ENCODE measurements at regions not wholly inside any gene's neighbourhood (a gene's known extent, or its start where the extent isn't known, plus 50 kb on each side); places are given as distances from the start of the nearest gene placed in this dataset.

- POLR2A ChIA-PET (ENCODE audit: unreplicated experiment), result no interaction called here
- no peaks in the 10 kb centered on the region for H3K79me2 ChIP-seq (ENCODE audit: low read depth)
- BruUV-seq (replicated peaks), result no TSS peak
- no peaks in the 10 kb centered on the region for H3K9me3 ChIP-seq (ENCODE audit: insufficient read depth, low read depth)
- no peak overlapping the region for H3K27ac ChIP-seq
- H3K4me3 ChIP-seq, result no peak overlapping the region
- H3K27me3 ChIP-seq (ENCODE audit: insufficient read depth, low read depth), result no peaks in the 10 kb centered on the region
- H3K4me1 ChIP-seq (replicated peaks; ENCODE audit: insufficient read depth), result no peaks in the 10 kb centered on the region
- H3K36me3 ChIP-seq (ENCODE audit: low read depth), result no peaks in the 10 kb centered on the region
- no peak overlapping the region for H3K4me2 ChIP-seq
- DNase-seq, result no peak
- no peaks in the 10 kb centered on the region for H3K9me2 ChIP-seq (ENCODE audit: insufficient read depth)
- CTCF ChIA-PET, result no interaction called here
- intact Hi-C loops (cut with micrococcal nuclease; ENCODE audit: unreplicated experiment), result no loop called here
- no peak for TF ChIP-seq EZH2 (IDR thresholded peaks at IDR 0.05; ENCODE audit: low read depth)
- TF ChIP-seq CTCF (conservative IDR thresholded peaks at IDR 0.05), result no peak
- H4K20me1 ChIP-seq (ENCODE audit: insufficient read depth), result no peaks in the 10 kb centered on the region
- 0 out of 2 replicates have a peak overlapping the region, but pooled peaks have one; percentile 23 for H2AFZ ChIP-seq
- H3F3A ChIP-seq (ENCODE audit: insufficient read depth, low read depth), result no peaks in the 10 kb centered on the region
Observed at GRCh38 chr13:60790620-60791019, 393.6 kb downstream of the TDRD3 start.

GRCh38 chr13:60788156-60788829, 391.3 kb downstream of the TDRD3 start:
- no peak overlapping the region for H3K4me3 ChIP-seq
- no peaks in the 10 kb centered on the region for H3K4me1 ChIP-seq (replicated peaks; ENCODE audit: insufficient read depth)
- H3K79me2 ChIP-seq (ENCODE audit: low read depth), result no peaks in the 10 kb centered on the region
- H4K20me1 ChIP-seq (ENCODE audit: insufficient read depth), result no peaks in the 10 kb centered on the region
- no peaks in the 10 kb centered on the region for H3K36me3 ChIP-seq (ENCODE audit: low read depth)
- no peak for TF ChIP-seq CTCF (conservative IDR thresholded peaks at IDR 0.05)
- TF ChIP-seq EZH2 (IDR thresholded peaks at IDR 0.05; ENCODE audit: low read depth), result no peak
- POLR2A ChIA-PET (ENCODE audit: unreplicated experiment), result no interaction called here
- no peaks in the 10 kb centered on the region for H3K27me3 ChIP-seq (ENCODE audit: insufficient read depth, low read depth)
- no peak overlapping the region for H3K27ac ChIP-seq
- no TSS peak for BruUV-seq (replicated peaks)
- H3K9me3 ChIP-seq (ENCODE audit: insufficient read depth, low read depth), result no peaks in the 10 kb centered on the region
- H3K4me2 ChIP-seq, result no peak overlapping the region
- no peak for DNase-seq
- no peak overlapping the region for H2AFZ ChIP-seq
- intact Hi-C loops (cut with micrococcal nuclease; ENCODE audit: unreplicated experiment), result no loop called here
- CTCF ChIA-PET, result no interaction called here
- H3K9me2 ChIP-seq (ENCODE audit: insufficient read depth), result no peaks in the 10 kb centered on the region
- H3F3A ChIP-seq (ENCODE audit: insufficient read depth, low read depth), result no peaks in the 10 kb centered on the region

GRCh38 chr13:60787083-60787482, 390.1 kb downstream of the TDRD3 start:
- Histone ChIP-seq H3K9me2 (ENCODE audit: insufficient read depth) (no peaks in the 10 kb centered on the region), H3K9me3 (ENCODE audit: insufficient read depth, low read depth) (no peaks in the 10 kb centered on the region), H3K79me2 (ENCODE audit: low read depth) (no peaks in the 10 kb centered on the region), H3F3A (ENCODE audit: insufficient read depth, low read depth) (no peaks in the 10 kb centered on the region), H3K27me3 (ENCODE audit: insufficient read depth, low read depth) (no peaks in the 10 kb centered on the region), H3K4me3 (no peak overlapping the region), H4K20me1 (ENCODE audit: insufficient read depth) (no peaks in the 10 kb centered on the region), H3K36me3 (ENCODE audit: low read depth) (no peaks in the 10 kb centered on the region), H3K4me2 (no peak overlapping the region), H3K4me1 (replicated peaks; ENCODE audit: insufficient read depth) (no peaks in the 10 kb centered on the region), H3K27ac (no peak overlapping the region), H2AFZ (no peak overlapping the region)
- TF ChIP-seq CTCF (conservative IDR thresholded peaks at IDR 0.05) (no peak), EZH2 (IDR thresholded peaks at IDR 0.05; ENCODE audit: low read depth) (no peak)
- intact Hi-C loops (cut with micrococcal nuclease; ENCODE audit: unreplicated experiment), result no loop called here
- POLR2A ChIA-PET (ENCODE audit: unreplicated experiment), result no interaction called here
- CTCF ChIA-PET, result no interaction called here
- no peak for DNase-seq
- BruUV-seq (replicated peaks), result no TSS peak
